Stimulated activated CD8-positive, alpha-beta memory T cell treated with anti-CD3 and anti-CD28 coated beads, Interleukin-7, amount 100 ng/mL, for 1 hour (primary cell): ENCODE measurements at regions not wholly inside any gene's neighbourhood (a gene's known extent, or its start where the extent isn't known, plus 50 kb on each side); places are given as distances from the start of the nearest gene placed in this dataset.

ENCODE experiments used
- DNase-seq, 2 donors: peaks; one replicate each; pipeline ENCODE4 v3.0.0-alpha.2; 2020; ENCODE audit warnings: low read depth in 2 of 2

DNA sequence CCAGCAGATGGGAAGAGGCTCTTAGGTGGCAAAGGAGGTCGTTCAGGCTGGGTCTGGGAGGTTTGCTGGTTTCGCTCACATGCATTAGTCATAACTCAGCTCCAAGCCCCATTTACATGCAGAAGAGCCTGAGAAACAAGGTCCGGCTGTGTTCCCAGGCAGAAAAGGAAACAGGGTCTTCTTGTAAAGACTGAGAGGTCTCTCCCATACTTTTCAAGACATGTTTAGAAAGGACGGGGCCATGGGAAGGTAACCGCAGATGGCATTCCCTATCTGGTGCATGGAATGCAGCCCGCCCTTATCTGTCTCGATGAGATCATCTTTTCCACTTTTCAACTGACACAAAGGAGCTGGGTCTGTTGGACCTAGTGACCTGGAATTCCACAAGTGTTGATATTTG is 389.0 kb upstream of the CDH11 start:
- DNase-seq, result no peak

- DNase-seq, result no peak
Measured at GRCh38 chr16:65510241-65510640, 388.4 kb upstream of the CDH11 start.

DNA sequence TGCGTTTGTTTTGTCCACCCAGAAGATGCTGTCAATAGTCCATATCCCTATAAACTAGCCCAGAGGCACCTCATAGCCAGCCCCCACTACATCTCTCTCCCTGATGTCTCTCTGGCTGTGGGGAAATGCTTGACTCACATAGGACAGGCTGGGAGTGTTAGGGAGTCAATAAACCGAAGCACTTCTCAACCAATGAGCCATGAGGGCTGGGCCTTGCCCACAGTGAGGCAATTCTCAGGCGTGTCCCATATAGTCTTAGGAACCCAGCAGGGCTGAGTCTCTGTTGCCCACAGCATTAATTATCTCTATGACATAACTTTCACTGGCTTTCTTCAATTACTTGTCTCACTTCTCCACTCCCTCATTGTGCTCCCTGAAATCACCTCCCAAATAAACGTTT is 387.3 kb upstream of the CDH11 start:
- DNase-seq, result no peak

GRCh38 chr16:65500919-65501318 is 379.1 kb upstream of the CDH11 start:
- DNase-seq, result no peak

DNA sequence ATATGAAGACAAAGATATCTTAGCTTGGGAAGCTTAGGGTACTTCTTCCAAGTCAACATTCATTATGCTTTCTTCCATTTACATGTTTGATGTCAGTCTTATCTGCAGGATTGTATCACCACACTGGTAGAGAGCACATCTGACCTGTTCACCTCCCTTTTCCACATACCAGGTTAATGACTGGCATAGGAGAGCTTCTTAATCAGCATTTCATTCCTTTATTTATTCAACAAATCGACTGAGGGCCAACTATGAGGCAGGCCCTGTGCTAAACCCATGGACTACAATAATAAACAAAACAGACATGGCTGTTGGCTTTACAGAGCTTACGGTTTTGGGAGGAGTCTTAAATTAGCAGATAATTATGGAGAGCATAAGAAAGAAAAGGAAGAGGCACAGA is 378.1 kb upstream of the CDH11 start:
- DNase-seq, result no peak

DNA sequence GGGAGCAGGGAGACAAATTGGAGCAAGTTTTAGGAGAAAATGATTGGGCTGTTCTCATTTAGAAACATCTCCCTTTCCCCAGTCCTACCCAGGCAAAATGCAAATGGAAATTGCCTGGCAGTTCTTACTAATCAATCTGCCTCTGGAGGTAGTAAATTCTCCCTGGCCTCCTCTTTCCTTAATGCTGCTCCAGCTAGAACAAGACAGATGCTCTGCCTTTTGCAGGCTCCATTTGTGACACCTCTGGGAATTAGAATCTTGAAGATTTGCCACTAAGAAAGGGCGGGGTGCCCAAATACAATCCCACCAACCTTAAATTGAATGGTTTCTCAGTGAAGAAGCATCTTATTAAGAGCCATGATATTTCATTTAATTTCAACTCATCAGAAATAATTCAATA is 377.7 kb upstream of the CDH11 start:
- no peak for DNase-seq

DNA sequence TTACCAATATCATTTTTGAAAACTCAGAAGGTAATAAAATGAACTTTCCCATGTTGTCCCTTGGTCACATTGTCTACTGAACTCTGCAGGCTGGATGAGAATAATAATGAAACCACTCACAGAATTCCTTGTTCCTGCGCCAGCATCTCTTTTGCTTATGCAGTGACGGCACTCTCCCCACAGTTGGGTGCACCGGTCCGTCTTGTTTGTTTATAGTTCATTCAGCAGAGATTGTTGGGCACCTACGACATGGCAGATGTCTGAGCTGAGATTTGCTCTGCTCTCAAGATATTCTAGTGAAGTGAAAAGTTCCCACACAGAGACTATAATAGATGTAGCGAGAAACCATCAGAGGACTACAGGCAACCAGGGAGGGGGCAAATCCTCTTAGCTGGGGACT is 375.7 kb upstream of the CDH11 start:
- DNase-seq, result no peak

DNA sequence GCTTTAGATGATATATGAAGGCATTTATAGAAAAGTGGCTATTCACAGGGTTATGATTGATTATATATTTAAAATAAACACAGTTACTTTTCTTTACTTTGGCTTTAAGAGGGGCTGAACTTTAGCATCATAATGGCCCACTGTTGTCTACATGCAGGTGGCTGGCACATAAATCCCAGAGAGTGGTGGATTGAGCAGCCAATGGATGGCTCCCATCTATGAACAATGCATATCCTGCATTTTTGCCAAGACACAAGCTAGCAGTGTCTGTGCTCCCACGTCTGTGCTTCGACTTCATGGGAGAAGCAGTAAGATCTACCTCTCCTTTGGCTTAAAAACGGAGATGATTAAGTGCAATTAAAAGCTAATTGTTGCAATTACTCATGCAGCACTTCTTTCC is 373.2 kb upstream of the CDH11 start:
- DNase-seq, result no peak

DNA sequence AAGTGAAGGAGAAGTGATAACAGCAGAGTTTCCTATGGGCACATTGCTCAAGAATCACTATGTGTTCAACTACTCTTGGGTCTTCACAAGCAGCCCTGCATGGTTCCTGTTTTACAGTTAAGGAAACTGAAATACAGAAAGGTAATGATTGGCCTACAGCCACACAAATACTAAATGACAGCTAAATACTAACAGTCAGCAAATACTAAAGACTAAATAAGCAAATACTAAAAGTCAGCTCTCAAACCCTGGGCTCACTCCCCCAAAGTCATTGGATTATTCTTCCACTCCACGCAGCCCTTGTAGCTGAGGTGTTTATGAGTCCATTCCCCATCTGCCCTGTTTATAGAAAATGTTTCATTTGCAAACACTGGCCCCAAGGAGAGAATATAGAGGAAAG is 372.7 kb upstream of the CDH11 start:
- no peak for DNase-seq

DNA sequence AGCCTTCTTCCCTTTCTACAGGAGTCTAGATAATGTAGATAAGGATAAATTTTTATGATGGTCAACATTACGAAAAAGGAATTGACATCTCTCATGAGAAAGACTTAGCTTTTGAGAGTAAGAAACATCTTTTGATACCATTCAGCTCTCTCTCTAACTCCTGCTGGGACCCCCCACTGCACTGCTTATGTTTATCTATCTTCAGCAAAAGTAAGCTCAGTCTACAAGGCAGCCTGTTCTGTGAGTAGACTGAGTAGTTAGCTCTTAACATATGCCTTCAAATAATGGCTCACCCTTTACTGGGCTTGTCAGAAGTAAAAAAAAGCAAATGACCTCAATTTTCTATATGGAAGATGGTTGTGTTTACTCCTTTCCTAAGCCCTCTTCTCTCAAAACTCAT is 372.2 kb upstream of the CDH11 start:
- no peak for DNase-seq

GRCh38 chr16:65490286-65490685 is 368.4 kb upstream of the CDH11 start:
- DNase-seq, result no peak

- DNase-seq, result no peak
Measured at GRCh38 chr16:65489531-65490023, 367.7 kb upstream of the CDH11 start.

DNA sequence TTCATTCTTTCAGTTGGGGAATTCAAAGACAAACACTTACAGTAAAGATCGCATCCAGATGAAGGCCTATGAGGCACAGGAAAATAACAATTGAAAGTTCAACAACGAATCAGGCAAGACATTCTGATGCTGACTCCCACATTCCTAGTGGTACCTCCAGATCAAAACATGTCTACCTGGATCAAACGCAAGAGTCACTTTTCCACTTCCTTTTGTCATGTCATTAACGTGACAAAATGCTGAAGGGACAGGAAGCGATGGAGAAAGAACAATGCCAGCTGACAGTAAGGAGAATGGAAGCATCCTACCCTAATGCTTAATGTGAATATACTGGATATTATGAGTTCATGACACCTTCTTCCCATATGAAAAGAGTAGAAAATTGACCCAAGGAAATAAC is 365.4 kb upstream of the CDH11 start:
- no peak for DNase-seq

- DNase-seq, result no peak
Measured at GRCh38 chr16:65481956-65482355, 360.1 kb upstream of the CDH11 start.

DNA sequence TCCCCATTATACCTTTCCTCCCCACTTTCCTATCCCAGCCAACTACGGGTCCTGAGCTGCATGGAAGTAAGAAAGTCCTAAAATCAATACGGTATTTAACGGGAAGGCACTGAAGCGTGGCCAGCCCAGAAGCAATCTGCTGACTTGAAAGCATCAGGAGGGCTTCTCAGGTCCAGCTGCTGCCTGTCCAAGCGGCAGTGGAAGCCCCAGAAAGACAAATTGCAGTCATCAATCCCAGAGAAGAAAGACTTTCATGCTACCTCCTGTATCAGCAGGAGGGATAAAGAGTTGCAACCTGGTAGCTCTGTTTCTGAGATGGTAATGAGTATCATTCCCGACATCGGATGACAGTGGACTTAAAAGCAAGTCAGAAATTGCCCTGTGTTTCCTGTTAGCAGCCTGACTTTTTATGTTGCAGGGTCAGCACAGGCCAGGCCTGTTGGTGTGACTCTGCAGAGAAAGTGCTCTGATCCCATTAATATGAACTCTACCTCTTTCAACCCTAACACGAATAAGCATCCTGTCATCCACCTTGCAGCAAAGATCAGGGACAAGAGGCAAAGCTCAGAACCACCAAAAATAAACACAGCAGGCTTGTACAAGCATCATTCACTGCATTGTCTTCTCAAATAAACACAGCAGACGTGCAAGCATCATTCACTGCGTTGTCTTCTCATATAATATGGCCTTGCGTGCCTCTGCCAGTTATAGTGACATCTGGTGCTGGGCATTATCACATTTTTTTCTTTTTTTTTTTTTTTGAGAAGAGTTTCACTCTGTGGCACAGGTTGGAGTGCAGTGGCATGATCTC is 358.6 kb upstream of the CDH11 start:
- DNase-seq, result no peak

GRCh38 chr16:65476448-65476955 is 354.6 kb upstream of the CDH11 start:
- DNase-seq, result no peak

- no peak for DNase-seq
Measured at GRCh38 chr16:65473699-65474098, 351.8 kb upstream of the CDH11 start.

- no peak for DNase-seq
Measured at GRCh38 chr16:65469116-65469515, 347.3 kb upstream of the CDH11 start.

DNA sequence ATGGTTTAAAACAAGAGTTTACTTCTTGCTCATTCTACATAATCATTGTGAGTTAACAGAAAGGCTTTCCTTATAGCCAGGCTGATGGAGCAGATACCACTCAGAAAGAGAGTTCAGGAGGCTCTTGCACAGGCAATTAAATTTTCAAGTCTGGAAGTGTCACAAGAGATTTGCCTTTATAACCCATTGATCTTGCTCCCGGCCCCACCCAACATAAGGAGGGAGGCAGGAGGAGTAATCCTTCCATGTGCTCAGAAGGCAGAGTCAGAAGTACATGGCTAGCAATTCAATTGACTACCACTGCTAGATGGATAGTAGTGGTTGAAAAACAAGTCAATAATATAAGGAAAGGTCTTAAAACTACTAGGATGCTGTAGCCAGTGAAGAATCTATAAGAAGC is 346.3 kb upstream of the CDH11 start:
- DNase-seq, result no peak

DNA sequence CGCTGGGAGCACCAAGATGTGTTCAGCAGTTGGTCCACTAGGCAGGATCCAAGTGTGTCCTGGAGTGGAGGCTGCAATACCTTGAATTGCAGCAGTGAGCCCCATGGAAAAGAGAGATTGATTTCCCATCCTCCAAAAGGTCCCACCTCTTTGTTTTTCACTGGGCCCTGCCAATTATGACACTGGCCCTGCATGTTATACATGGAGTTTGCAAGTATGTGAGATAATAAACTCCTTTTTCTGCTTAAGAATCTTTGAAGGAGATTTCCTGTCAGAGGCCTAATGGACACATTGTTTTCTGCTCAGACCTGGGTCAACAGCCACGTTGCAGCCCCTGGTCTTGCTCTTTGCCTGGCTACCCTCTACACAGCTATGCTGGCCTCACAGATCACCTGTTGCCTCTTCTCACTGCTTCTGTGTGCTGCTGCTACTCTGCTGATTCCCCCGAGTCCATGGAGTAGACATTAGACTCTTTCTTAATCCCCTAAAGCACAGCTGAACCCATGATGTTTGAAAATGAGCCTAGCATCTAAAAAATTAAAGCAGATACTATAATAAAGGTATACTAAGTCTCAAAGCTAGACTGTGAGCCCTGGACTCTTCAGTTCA is 341.9 kb upstream of the CDH11 start:
- DNase-seq, result no peak

DNA sequence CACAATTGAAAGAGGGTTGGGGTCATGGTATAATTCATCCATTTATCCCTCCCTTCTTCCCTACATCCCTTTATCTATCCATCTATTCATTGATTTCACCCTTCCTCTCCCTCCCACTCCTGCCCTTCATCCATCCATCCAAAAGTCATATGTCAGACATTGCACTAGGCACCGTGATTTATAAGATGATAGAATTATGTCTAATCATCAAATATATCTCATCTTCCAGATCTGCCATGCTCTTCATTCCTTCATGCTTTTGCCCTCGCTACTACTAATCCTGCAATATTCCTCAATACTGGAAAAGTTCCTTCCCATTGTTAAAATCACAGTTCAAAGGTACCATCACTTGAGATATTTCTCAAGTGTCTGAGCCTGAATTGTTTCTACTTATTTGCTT is 335.2 kb upstream of the CDH11 start:
- DNase-seq, result no peak

DNA sequence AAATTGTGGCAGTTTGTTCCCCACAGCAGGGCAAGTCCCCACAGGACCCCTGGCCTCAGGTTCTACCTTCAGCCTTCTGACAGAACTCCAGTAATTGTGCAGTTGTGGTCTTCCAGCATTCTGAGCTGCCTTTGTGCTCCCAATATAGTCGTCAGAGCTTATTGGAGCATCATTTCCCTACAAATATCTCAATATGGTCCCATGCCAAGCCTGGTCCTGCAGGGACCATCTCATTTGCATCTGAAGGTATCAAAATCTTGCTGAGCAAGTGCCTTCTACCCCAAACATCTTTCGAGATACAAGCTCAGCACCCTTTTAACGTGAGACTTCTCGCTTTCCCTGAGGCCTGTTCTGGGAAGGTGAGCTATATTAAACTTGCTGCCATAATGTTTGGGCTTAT is 333.9 kb upstream of the CDH11 start:
- no peak for DNase-seq

GRCh38 chr16:65453646-65454045 is 331.8 kb upstream of the CDH11 start:
- DNase-seq, result no peak
